Spleen (tissue), 11 donors: ENCODE measurements at regions not wholly inside any gene's neighbourhood (a gene's known extent, or its start where the extent isn't known, plus 50 kb on each side); places are given as distances from the start of the nearest gene placed in this dataset.

Experiments
- DNase-seq: peaks from one replicate; pipeline ENCODE4 v3.0.0-alpha.2; 2020
- H3K27ac ChIP-seq, 8 donors: fragments of 200-600 bp; sonication (generic) in 7 of 8; 1 replicate in 4 of 8; 2 replicates in 4 of 8; pipeline versions ENCODE4 v1.5.0 to v1.8.0; 2016 to 2021; ENCODE audit warnings: inconsistent platforms in 4 of 8, mild to moderate bottlenecking in 4 of 8, moderate library complexity in 1 of 8
- H3K27me3 ChIP-seq, 7 donors: fragments of 200-600 bp; sonication (generic) in 6 of 7; replicated peaks in 1 of 7; 1 replicate in 4 of 7; 2 replicates in 3 of 7; pipeline versions ENCODE4 v1.5.0 to v1.8.0; 2016 to 2021; ENCODE audit warnings: inconsistent platforms in 3 of 7, mild to moderate bottlenecking in 1 of 7
- H3K36me3 ChIP-seq, 6 donors: fragments of 200-600 bp; sonication (generic) in 5 of 6; 1 replicate in 4 of 6; 2 replicates in 2 of 6; pipeline versions ENCODE4 v1.5.0 to v1.8.0; 2016 to 2021; ENCODE audit warnings: inconsistent platforms in 2 of 6
- H3K4me1 ChIP-seq, 6 donors: fragments of 200-600 bp; sonication (generic) in 5 of 6; 1 replicate in 3 of 6; 2 replicates in 3 of 6; pipeline versions ENCODE4 v1.5.0 to v1.8.0; 2016 to 2021; ENCODE audit warnings: inconsistent platforms in 3 of 6
- H3K4me3 ChIP-seq, 8 donors: fragments of 200-600 bp; sonication (generic) in 7 of 8; 1 replicate in 4 of 8; 2 replicates in 4 of 8; pipeline versions ENCODE4 v1.5.0 to v1.8.0; 2016 to 2021; ENCODE audit warnings: inconsistent platforms in 4 of 8, mild to moderate bottlenecking in 4 of 8, moderate library complexity in 2 of 8
- H3K9me3 ChIP-seq, 8 donors: fragments of 200-600 bp; sonication (generic) in 7 of 8; 1 replicate in 4 of 8; 2 replicates in 4 of 8; pipeline versions ENCODE4 v1.5.0 to v1.8.0; 2016 to 2021; ENCODE audit warnings: inconsistent platforms in 4 of 8
- POLR2A ChIP-seq, 3 donors: fragments of 450-650 bp; IDR thresholded peaks; one replicate each; pipeline ENCODE4 v1.5.1; 2017; ENCODE audit warnings: antibody characterized with exemption in 3 of 3, mild to moderate bottlenecking in 1 of 3
- POLR2AphosphoS5 ChIP-seq, 3 donors: sonication (generic); formaldehyde crosslinking; IDR thresholded peaks; one replicate each; pipeline ENCODE4 v1.5.1; 2017; ENCODE audit warnings: antibody characterized with exemption in 3 of 3
- WGBS, 5 donors: extraction: QIAGEN DNeasy Blood & Tissue Kit in 3 of 5; methylation state at CpG; one replicate each; pipeline versions ENCODE4 v1.1.5 to v1.1.7; 2013 to 2018; 5-methylcytosine and 5-hydroxymethylcytosine counted together
- intact Hi-C: fragments of 100-400 bp; cut with DNase I; formaldehyde crosslinking; loops from one replicate; pipeline ENCODE4 v1.15.0; 2023; ENCODE audit warnings: low total_unique reads
- TF ChIP-seq, protein P1 (sequence below), 11 experiments: fragments of 200-600 bp in 7 of 11; fragments of 450-650 bp in 4 of 11; sonication (generic) in 4 of 11; IDR thresholded peaks in 8 of 11; conservative IDR thresholded peaks in 3 of 11; 1 replicate in 7 of 11; 2 replicates in 4 of 11; pipeline versions ENCODE4 v1.4.0 to v1.8.0; 2016 to 2021; ENCODE audit warnings: antibody characterized with exemption in 11 of 11, inconsistent platforms in 4 of 11, mild to moderate bottlenecking in 1 of 11
- donor health status: healthy with polysubstance abuse.
- donor health status: DM: no; HTN: no; CAD: no; lungs with moderate emphysema.
- donor health status: DM: no; HTN: no; CAD: no.
- donor health status: Bipolar disorder and iron deficiency.
- donor health status: healthy.
- donor health status: DM: no; HTN: no; CAD: no.
- donor health status: DM: yes; HTN: yes; CAD: no.

DNA sequence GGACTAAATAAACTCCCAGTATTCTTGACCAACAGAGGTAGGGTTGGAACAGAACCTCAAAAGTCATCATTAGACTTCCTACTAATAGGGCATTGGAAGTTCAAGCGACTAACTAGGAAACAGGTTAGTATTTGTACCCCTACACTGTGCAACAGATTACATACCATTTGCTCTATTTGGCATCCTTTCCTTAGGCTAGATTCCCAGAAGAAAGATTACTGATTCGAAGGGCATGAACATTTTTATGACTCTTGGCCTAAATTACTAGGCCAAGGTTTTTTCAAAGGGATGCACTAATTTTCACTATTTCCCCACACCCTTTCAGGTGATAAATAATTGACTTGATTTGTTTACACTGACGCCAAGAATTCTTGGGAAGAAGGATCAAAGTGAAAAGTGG is 104.8 kb upstream of the CYP1B1 start:
- DNase-seq: no peak
- 77 to 92% (median 86%) methylated on average over 3 of the region's 3 CpGs for WGBS, 5 donors
- Histone ChIP-seq H3K36me3 (no peaks in the 10 kb centered on the region), H3K4me3 (no peak overlapping the region), H3K9me3 (no peaks in the 10 kb centered on the region), H3K27ac (peak overlapping the region in 4 of 8 donors; percentile 81 to 90 (median 88)), H3K27me3 (no peaks in the 10 kb centered on the region), H3K4me1 (peaks cover 0 to 50% (median 7%) of the 10 kb centered on the region in 6 donors)
- intact Hi-C loops: no loop called here
- TF ChIP-seq, protein P1, sequence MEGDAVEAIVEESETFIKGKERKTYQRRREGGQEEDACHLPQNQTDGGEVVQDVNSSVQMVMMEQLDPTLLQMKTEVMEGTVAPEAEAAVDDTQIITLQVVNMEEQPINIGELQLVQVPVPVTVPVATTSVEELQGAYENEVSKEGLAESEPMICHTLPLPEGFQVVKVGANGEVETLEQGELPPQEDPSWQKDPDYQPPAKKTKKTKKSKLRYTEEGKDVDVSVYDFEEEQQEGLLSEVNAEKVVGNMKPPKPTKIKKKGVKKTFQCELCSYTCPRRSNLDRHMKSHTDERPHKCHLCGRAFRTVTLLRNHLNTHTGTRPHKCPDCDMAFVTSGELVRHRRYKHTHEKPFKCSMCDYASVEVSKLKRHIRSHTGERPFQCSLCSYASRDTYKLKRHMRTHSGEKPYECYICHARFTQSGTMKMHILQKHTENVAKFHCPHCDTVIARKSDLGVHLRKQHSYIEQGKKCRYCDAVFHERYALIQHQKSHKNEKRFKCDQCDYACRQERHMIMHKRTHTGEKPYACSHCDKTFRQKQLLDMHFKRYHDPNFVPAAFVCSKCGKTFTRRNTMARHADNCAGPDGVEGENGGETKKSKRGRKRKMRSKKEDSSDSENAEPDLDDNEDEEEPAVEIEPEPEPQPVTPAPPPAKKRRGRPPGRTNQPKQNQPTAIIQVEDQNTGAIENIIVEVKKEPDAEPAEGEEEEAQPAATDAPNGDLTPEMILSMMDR (IDR thresholded peaks at IDR 0.05 in 8 of 11, conservative IDR thresholded peaks at IDR 0.05 in 3 of 11): no peak
- no peak for TF ChIP-seq POLR2AphosphoS5 (IDR thresholded peaks at IDR 0.05)
- no peak for TF ChIP-seq POLR2A (IDR thresholded peaks at IDR 0.05)

DNA sequence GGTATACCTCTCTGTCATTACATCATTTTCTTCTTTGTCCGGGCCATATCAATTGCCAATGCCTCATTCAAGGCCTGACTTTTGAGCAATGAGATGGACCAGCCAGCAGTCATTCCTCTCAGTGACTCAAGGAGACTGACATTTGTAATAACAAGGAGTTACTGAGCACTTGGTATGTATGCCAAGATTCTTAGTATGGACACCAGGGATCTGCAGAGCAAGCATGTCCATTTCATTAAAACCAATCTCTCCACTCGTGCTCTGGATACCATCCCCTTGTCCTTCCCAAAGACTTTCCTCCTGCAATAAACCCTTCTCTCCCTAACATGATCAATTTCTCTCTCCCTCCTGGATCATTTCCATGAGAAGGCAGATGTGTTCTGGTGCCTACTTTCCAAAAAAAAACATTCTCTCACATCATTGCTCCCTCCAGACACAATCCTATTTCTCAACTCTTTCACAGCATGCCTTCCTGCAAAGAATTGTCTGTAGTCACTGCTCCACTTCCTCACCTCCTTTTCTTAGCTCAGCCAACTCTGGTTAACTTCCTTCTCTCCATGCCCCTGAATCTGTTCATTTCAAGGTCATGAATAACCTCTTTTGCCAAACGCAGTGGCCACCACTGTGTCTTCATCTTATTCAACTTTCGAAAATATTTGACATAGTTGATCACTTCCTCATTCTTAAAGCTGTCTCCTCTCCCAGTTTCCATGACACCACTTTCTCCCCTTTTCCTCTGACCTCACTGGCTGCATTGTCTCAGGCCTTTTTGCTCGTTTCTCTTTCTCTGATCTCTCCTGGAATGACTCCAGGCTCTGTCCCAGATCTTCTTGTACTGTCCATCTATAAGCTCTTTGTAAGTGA is 102.8 kb upstream of the CYP1B1 start:
- peaks cover 0 to 55% (median 10%) of the 10 kb centered on the region in 6 donors for H3K4me1 ChIP-seq
- WGBS, 5 donors: 26 to 53% (median 35%) methylated on average over 5 of the region's 5 CpGs
- intact Hi-C loops: no loop called here
- H3K27ac ChIP-seq: peak overlapping the region; percentile 46 to 90 (median 82)
- no peaks in the 10 kb centered on the region for H3K36me3 ChIP-seq
- H3K27me3 ChIP-seq: no peaks in the 10 kb centered on the region
- H3K4me3 ChIP-seq: peak overlapping the region in 1 of 8 donors; percentile 3
- DNase-seq: no peak
- TF ChIP-seq POLR2AphosphoS5 (IDR thresholded peaks at IDR 0.05) (peak in 1 of 3 donors; percentile 72), POLR2A (IDR thresholded peaks at IDR 0.05) (no peak)
- TF ChIP-seq, protein P1 (IDR thresholded peaks at IDR 0.05 in 8 of 11, conservative IDR thresholded peaks at IDR 0.05 in 3 of 11): peak in 2 of 11 experiments; percentile 0 to 2
- H3K9me3 ChIP-seq: no peaks in the 10 kb centered on the region

DNA sequence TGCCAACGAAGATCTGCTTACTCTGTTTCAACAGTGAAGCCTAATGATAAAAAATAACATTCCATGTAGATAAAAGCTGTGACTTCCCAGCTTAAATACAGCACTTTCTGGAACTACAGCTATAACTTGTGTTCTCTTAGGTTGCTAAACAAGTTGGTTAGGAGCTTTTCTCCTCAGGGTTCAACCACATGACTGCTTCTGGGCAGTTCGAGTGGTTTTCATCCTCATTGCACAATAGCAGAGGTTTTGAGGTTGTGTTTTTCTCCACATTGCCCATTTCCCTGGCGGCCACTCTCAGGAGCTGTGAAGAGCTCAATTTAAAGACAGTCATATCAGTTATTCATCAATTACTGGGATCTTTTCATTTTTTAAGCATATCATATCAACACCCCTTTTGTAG is 102.2 kb upstream of the CYP1B1 start:
- WGBS, 5 donors: 37 to 52% (median 49%) methylated on average over 3 of the region's 3 CpGs
- TF ChIP-seq, protein P1 (IDR thresholded peaks at IDR 0.05 in 8 of 11, conservative IDR thresholded peaks at IDR 0.05 in 3 of 11): peak in 3 of 11 experiments; percentile 16 to 57 (median 23)
- TF ChIP-seq POLR2AphosphoS5 (IDR thresholded peaks at IDR 0.05): peak in 1 of 3 donors; percentile 65
- TF ChIP-seq POLR2A (IDR thresholded peaks at IDR 0.05): no peak
- Histone ChIP-seq H3K27me3 (no peaks in the 10 kb centered on the region), H3K4me1 (peaks cover 0 to 59% (median 10%) of the 10 kb centered on the region in 6 donors), H3K27ac (peak overlapping the region in 7 of 8 donors; percentile 75 to 90 (median 83)), H3K36me3 (no peaks in the 10 kb centered on the region), H3K9me3 (no peaks in the 10 kb centered on the region), H3K4me3 (no peak overlapping the region)
- intact Hi-C loops: no loop called here
- no peak for DNase-seq

DNA sequence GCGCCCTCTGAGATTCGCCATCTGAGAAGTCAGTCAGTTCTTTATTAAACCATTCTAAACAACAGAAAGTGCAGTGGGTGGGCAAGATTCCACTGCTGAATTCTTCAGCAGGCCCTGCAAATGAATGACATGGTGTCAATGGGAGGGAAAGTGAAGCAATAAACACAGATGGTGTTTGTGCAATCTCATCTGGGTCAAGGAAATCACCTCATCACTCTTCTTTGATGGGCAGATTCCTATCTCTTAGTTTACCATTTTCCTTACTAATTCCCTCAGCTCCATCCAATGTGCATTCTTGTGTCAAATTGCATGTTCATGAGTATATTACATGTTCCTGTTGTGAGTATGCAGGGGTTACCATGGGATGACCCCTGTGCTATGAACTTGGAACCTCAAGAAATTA is 100.7 kb upstream of the CYP1B1 start:
- H3K27ac ChIP-seq: peak overlapping the region in 7 of 8 donors; percentile 75 to 90 (median 83)
- no peak for TF ChIP-seq POLR2A (IDR thresholded peaks at IDR 0.05)
- TF ChIP-seq POLR2AphosphoS5 (IDR thresholded peaks at IDR 0.05): peak in 1 of 3 donors; percentile 80
- no peaks in the 10 kb centered on the region for H3K9me3 ChIP-seq
- intact Hi-C loops: no loop called here
- no peaks in the 10 kb centered on the region for H3K27me3 ChIP-seq
- H3K4me3 ChIP-seq: no peak overlapping the region
- H3K36me3 ChIP-seq: no peaks in the 10 kb centered on the region
- no peak for DNase-seq
- WGBS, 5 donors: 73 to 88% (median 79%) methylated on average over 2 of the region's 2 CpGs
- H3K4me1 ChIP-seq: peaks cover 0 to 61% (median 10%) of the 10 kb centered on the region in 6 donors
